ENCODE measurements at regions not wholly inside any gene's neighbourhood (a gene's known extent, or its start where the extent isn't known, plus 50 kb on each side); places are given as distances from the start of the nearest gene placed in this dataset.

GRCh38 chr2:146918280-146918679, 926.5 kb upstream of the ACVR2A start:
- H3K4me3 ChIP-seq (replicated peaks; ENCODE audit: low read depth, low read length) = no peak overlapping the region
- DNase-seq (ENCODE audit: extremely low read depth, low read depth) = no peak
- no peak for TF ChIP-seq CTCF (IDR thresholded peaks at IDR 0.05; ENCODE audit: low read depth, low read length, missing control alignments)

GRCh38 chr2:146917431-146918042, 927.3 kb upstream of the ACVR2A start:
- H3K4me3 ChIP-seq (replicated peaks; ENCODE audit: low read depth, low read length) = no peak overlapping the region
- no peak for TF ChIP-seq CTCF (IDR thresholded peaks at IDR 0.05; ENCODE audit: low read depth, low read length, missing control alignments)
- no peak for DNase-seq (ENCODE audit: extremely low read depth, low read depth)

- no peak for TF ChIP-seq CTCF (IDR thresholded peaks at IDR 0.05; ENCODE audit: low read depth, low read length, missing control alignments)
- no peak for DNase-seq (ENCODE audit: extremely low read depth, low read depth)
- no peak overlapping the region for H3K4me3 ChIP-seq (replicated peaks; ENCODE audit: low read depth, low read length)
Measured at GRCh38 chr2:146916914-146917313, 927.9 kb upstream of the ACVR2A start.

- no peak for DNase-seq (ENCODE audit: extremely low read depth, low read depth)
- H3K4me3 ChIP-seq (replicated peaks; ENCODE audit: low read depth, low read length) = no peak overlapping the region
- no peak for TF ChIP-seq CTCF (IDR thresholded peaks at IDR 0.05; ENCODE audit: low read depth, low read length, missing control alignments)
Measured at GRCh38 chr2:146913476-146913875, 931.4 kb upstream of the ACVR2A start.

- DNase-seq (ENCODE audit: extremely low read depth, low read depth) = no peak
- no peak for TF ChIP-seq CTCF (IDR thresholded peaks at IDR 0.05; ENCODE audit: low read depth, low read length, missing control alignments)
Measured at GRCh38 chr2:146912536-146912935, 932.3 kb upstream of the ACVR2A start.

GRCh38 chr2:146908776-146909175, 936.1 kb upstream of the ACVR2A start:
- H3K4me3 ChIP-seq (replicated peaks; ENCODE audit: low read depth, low read length) = no peak overlapping the region
- no peak for DNase-seq (ENCODE audit: extremely low read depth, low read depth)
- TF ChIP-seq CTCF (IDR thresholded peaks at IDR 0.05; ENCODE audit: low read depth, low read length, missing control alignments) = no peak

More at GRCh38 chr2:146912536-146912935, 932.3 kb upstream of the ACVR2A start:
- H3K4me3 ChIP-seq (replicated peaks; ENCODE audit: low read depth, low read length) = no peak overlapping the region

GRCh38 chr2:146898083-146898482, 946.7 kb upstream of the ACVR2A start:
- H3K4me3 ChIP-seq (replicated peaks; ENCODE audit: low read depth, low read length) = no peak overlapping the region
- TF ChIP-seq CTCF (IDR thresholded peaks at IDR 0.05; ENCODE audit: low read depth, low read length, missing control alignments) = no peak
- no peak for DNase-seq (ENCODE audit: extremely low read depth, low read depth)

Data from HFF-Myc (cell line).